Upper lobe of right lung (tissue), 1 donor: ENCODE measurements at regions not wholly inside any gene's neighbourhood (a gene's known extent, or its start where the extent isn't known, plus 50 kb on each side); places are given as distances from the start of the nearest gene placed in this dataset.

ENCODE experiments used
- ATAC-seq: fragments of 200-7000 bp; cut with Tn5 transposase; one replicate; pipeline ENCODE4 v1.9.1; 2020; ENCODE audit warnings: mild to moderate bottlenecking, moderate library complexity
- DNase-seq: peaks from one replicate; pipeline ENCODE4 v3.0.0-alpha.2; 2020
- H3K27ac ChIP-seq: fragments of 200-600 bp; one replicate; pipeline ENCODE4 v1.8.0; 2022
- H3K27me3 ChIP-seq: fragments of 200-600 bp; one replicate; pipeline ENCODE4 v1.8.0; 2022; ENCODE audit warnings: mild to moderate bottlenecking
- H3K36me3 ChIP-seq: fragments of 200-600 bp; one replicate; pipeline ENCODE4 v1.8.0; 2022
- H3K4me1 ChIP-seq: fragments of 200-600 bp; one replicate; pipeline ENCODE4 v1.8.0; 2022
- H3K4me3 ChIP-seq: fragments of 200-600 bp; one replicate; pipeline ENCODE4 v1.8.0; 2022; ENCODE audit warnings: mild to moderate bottlenecking
- H3K9me3 ChIP-seq: fragments of 200-600 bp; one replicate; pipeline ENCODE4 v1.8.0; 2022
- CTCF ChIP-seq: fragments of 200-600 bp; IDR thresholded peaks from one replicate; pipeline ENCODE4 v1.8.0; 2022; ENCODE audit warnings: antibody characterized with exemption
- intact Hi-C: fragments of 100-400 bp; cut with DNase I; formaldehyde crosslinking; loops from one replicate; pipeline ENCODE4 v1.11.0; 2022
- donor health status: DM: no; HTN: yes; CAD: no; lungs with severe emphysema.

DNA sequence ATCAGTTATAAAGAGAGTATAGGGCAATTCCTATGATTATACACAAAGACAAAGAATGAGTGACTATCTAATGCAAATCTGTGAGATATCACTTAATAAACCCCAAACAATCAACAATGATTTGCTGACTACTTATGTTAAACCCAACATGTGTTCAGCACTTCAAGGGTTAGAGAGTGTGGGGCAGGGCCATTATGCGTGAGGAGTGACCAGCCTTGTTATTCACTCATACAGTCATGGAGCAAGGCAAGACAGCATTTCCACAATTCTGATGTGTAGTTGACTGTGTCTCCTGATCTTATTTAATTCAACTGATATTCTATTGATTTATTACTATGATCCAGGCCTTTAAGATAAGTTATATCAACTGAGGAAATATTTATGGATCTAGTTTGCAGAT, 251.7 kb downstream of the CYRIA start:
- intact Hi-C loops = no loop called here
- Histone ChIP-seq H3K9me3 (no peaks in the 10 kb centered on the region), H3K4me3 (no peak overlapping the region), H3K27ac (no peak overlapping the region), H3K36me3 (no peaks in the 10 kb centered on the region), H3K27me3 (no peaks in the 10 kb centered on the region), H3K4me1 (no peaks in the 10 kb centered on the region)
- no peak for TF ChIP-seq CTCF
- DNase-seq (no peak), ATAC-seq (no peak)

DNA sequence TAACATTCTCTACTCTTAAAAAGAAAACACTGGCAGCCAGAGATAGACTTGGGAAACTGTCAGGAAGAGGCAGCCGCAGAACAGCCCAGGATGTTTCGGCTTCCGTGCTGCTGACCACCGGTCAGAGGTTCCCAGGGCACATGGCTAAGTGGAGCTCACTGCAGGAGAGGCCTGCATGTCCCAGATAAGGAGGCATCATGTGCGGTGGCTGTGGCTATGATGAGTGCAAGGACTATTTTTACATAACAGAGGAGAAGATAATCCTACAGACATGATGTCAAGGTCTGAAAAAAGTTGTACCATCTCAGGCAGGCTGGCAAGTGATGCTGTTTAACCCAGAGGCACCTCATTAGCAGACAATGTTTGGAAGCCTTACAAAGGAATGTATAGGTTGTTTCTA, 252.3 kb downstream of the CYRIA start:
- ATAC-seq = no peak
- no peak for TF ChIP-seq CTCF
- intact Hi-C loops = no loop called here
- H3K4me3 ChIP-seq = no peak overlapping the region
- H3K36me3 ChIP-seq = no peaks in the 10 kb centered on the region
- H3K4me1 ChIP-seq = no peaks in the 10 kb centered on the region
- no peaks in the 10 kb centered on the region for H3K9me3 ChIP-seq
- DNase-seq = no peak
- no peaks in the 10 kb centered on the region for H3K27me3 ChIP-seq
- H3K27ac ChIP-seq = no peak overlapping the region

DNA sequence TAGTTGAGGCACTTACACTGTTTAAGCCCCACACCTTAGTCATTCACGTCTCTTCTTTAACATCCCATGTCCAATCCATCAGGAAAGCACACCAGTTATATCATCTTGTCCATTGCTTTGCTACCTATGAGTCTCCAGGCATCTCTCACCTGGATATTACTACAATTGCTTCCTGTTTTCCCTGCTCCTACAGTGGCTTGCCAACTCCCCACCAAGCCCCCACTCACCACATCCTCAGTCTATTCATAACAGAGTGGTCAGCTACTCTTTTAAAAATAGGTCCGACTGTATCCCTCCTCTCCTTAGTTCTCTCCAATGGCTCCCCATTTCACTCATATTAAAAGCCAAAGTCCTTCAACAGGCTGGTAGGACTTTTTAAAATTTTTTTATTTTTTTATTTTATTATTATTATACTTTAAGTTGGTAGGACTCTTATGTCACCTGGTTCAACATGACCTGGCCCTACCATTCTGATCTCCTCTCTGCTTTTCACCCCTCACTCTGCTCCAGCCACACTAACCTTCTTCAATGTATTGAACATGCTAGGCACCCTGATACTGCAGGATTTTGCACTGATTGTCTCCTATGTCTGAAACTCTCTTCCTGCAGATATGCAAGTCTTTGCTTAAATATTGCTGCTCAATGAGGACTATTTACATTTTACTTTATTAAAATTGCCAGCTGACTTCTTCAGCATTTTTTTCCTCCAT, 253.2 kb downstream of the CYRIA start:
- no peaks in the 10 kb centered on the region for H3K27me3 ChIP-seq
- TF ChIP-seq CTCF = no peak
- no peaks in the 10 kb centered on the region for H3K9me3 ChIP-seq

GRCh38 chr2:16411788-16412187, 253.8 kb downstream of the CYRIA start:
- H3K27ac ChIP-seq = no peak overlapping the region
- no peak for ATAC-seq
- H3K9me3 ChIP-seq = no peaks in the 10 kb centered on the region
- no peak for TF ChIP-seq CTCF
- DNase-seq = no peak
- no peaks in the 10 kb centered on the region for H3K36me3 ChIP-seq
- H3K27me3 ChIP-seq = no peaks in the 10 kb centered on the region
- intact Hi-C loops = no loop called here
- H3K4me1 ChIP-seq = no peaks in the 10 kb centered on the region
- no peak overlapping the region for H3K4me3 ChIP-seq

More for the DNA sequence above, 253.2 kb downstream of the CYRIA start:
- H3K36me3 ChIP-seq = no peaks in the 10 kb centered on the region
- ATAC-seq (no peak), DNase-seq (no peak)
- intact Hi-C loops = no loop called here
- H3K4me1 ChIP-seq = no peaks in the 10 kb centered on the region
- H3K4me3 ChIP-seq = no peak overlapping the region
- no peak overlapping the region for H3K27ac ChIP-seq

DNA sequence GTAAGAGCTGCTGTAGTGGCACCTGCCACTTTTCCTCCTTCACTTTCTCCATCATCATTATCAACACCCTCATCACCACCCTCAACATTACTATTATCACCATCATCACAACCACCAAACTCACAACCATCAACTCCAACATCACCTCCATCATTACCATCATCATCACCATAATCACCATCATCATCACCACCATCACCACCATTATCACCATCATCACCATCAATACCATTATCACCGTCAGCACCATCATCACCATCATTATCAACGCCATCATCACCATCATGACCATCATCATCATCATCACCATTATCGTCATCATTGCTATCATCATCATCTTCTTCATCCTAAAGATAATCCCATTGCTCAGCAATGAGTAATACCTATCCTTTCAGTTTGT, 255.8 kb downstream of the CYRIA start:
- ATAC-seq = no peak
- no peak for TF ChIP-seq CTCF
- H3K27me3 ChIP-seq = no peaks in the 10 kb centered on the region
- DNase-seq = no peak
- H3K4me3 ChIP-seq = no peak overlapping the region
- no peaks in the 10 kb centered on the region for H3K36me3 ChIP-seq
- no peaks in the 10 kb centered on the region for H3K9me3 ChIP-seq
- H3K4me1 ChIP-seq = no peaks in the 10 kb centered on the region
- intact Hi-C loops = no loop called here
- no peak overlapping the region for H3K27ac ChIP-seq

GRCh38 chr2:16409006-16409390, 256.6 kb downstream of the CYRIA start:
- H3K4me3 ChIP-seq = no peak overlapping the region
- no peaks in the 10 kb centered on the region for H3K36me3 ChIP-seq
- ATAC-seq (no peak), DNase-seq (no peak)
- intact Hi-C loops = no loop called here
- TF ChIP-seq CTCF = no peak
- no peaks in the 10 kb centered on the region for H3K27me3 ChIP-seq
- H3K27ac ChIP-seq = no peak overlapping the region
- H3K4me1 ChIP-seq = no peaks in the 10 kb centered on the region
- no peaks in the 10 kb centered on the region for H3K9me3 ChIP-seq
